ENCODE measurements at regions not wholly inside any gene's neighbourhood (a gene's known extent, or its start where the extent isn't known, plus 50 kb on each side); places are given as distances from the start of the nearest gene placed in this dataset.

DNA sequence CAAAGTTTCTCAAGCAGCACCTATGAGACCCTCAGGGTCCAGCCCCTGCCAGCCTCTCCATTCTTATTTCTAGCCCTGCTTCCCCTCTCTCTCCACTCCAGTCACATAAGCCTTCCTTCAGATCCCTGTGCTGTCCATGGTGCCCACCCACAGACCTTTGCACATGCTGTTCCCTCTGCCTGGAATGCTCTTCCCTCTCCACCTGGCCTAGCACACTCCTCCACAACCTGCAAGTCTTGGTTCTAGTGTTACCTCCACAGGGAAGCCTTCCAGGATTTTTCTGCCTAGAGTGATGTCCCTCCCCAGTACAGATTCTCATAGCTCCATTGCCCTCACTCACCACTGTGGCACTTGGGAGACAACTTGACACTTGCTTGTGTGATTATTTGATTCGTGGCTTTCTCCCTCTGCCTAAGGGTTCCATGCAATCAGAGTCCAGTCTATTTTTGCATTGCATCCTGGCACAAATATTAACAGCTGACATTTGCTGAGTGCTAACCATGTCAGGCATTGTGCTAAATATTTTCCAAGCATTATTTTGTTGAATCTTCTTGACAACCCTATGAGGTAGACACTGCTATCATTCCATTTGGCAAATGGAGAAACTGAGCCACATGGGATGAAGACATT lies 127.3 kb downstream of the SYF2 start:
- TF ChIP-seq POLR2A (IDR thresholded peaks at IDR 0.05): no peak
- TF ChIP-seq, protein P1, sequence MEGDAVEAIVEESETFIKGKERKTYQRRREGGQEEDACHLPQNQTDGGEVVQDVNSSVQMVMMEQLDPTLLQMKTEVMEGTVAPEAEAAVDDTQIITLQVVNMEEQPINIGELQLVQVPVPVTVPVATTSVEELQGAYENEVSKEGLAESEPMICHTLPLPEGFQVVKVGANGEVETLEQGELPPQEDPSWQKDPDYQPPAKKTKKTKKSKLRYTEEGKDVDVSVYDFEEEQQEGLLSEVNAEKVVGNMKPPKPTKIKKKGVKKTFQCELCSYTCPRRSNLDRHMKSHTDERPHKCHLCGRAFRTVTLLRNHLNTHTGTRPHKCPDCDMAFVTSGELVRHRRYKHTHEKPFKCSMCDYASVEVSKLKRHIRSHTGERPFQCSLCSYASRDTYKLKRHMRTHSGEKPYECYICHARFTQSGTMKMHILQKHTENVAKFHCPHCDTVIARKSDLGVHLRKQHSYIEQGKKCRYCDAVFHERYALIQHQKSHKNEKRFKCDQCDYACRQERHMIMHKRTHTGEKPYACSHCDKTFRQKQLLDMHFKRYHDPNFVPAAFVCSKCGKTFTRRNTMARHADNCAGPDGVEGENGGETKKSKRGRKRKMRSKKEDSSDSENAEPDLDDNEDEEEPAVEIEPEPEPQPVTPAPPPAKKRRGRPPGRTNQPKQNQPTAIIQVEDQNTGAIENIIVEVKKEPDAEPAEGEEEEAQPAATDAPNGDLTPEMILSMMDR (IDR thresholded peaks at IDR 0.05 in 8 of 11, conservative IDR thresholded peaks at IDR 0.05 in 3 of 11): no peak
- no peak for TF ChIP-seq POLR2AphosphoS5 (IDR thresholded peaks at IDR 0.05)

Measured in spleen (tissue), 7 donors.